RPMI8226 (cell line): ENCODE measurements at regions not wholly inside any gene's neighbourhood (a gene's known extent, or its start where the extent isn't known, plus 50 kb on each side); places are given as distances from the start of the nearest gene placed in this dataset.

ENCODE experiments used
- DNase-seq: peaks from one replicate; pipeline ENCODE4 v3.0.0-alpha.2; 2015

- DNase-seq = no peak
Measured at GRCh38 chr10:126851414-126852108, 53.7 kb upstream of the DOCK1 start.

- DNase-seq = no peak
Measured at GRCh38 chr10:126854726-126855495, 50.3 kb upstream of the DOCK1 start.
